Endothelial cell of umbilical vein (primary cell): ENCODE measurements at regions not wholly inside any gene's neighbourhood (a gene's known extent, or its start where the extent isn't known, plus 50 kb on each side); places are given as distances from the start of the nearest gene placed in this dataset.

Experiments used
- BruUV-seq: library from RNA; stranded (reverse); fragments of 400-500 nt; replicated peaks from 2 replicates; lab custom pipeline; 2021; lab: Mats Ljungman, UMichigan
- CTCF ChIA-PET: fragments of 300-600, 350-600 bp; sonication (Branson Sonifier 250); formaldehyde crosslinking; loops from one replicate; lab custom pipeline; 2021; ENCODE audit warnings: antibody characterized with exemption, inconsistent platforms; lab: Charles Lee
- POLR2A ChIA-PET: fragments of 300-600, 350-600 bp; sonication (Branson Sonifier 250); formaldehyde crosslinking; loops from one replicate; lab custom pipeline; 2021; ENCODE audit warnings: antibody characterized with exemption, inconsistent platforms; lab: Charles Lee
- DNase-seq: peaks from one replicate; pipeline ENCODE4 v3.0.0-alpha.2; 2011; ENCODE audit warnings: low read depth, low spot score
- FAIRE-seq: peaks from 2 replicates; lab custom pipeline; 2011; peaks lifted over from hg19 to GRCh38; lab: Jason Lieb, UNC
- H2AFZ ChIP-seq: 2 replicates; pipeline ENCODE4 v1.6.0; 2012; ENCODE audit warnings: low read depth, low read length, control low read depth, inconsistent platforms
- H3K27ac ChIP-seq: 2 replicates; pipeline ENCODE4 v1.5.1; 2011; ENCODE audit warnings: low read depth, mild to moderate bottlenecking, control low read depth, low read length, moderate library complexity; ENCODE audit not compliant: insufficient read depth
- H3K27me3 ChIP-seq, 2 experiments: 2 replicates each; pipeline versions ENCODE4 v1.6.0 to v1.6.1; 2011; ENCODE audit warnings: low read length in 2 of 2, mixed read lengths in 1 of 2; ENCODE audit not compliant: control insufficient read depth in 2 of 2, insufficient read depth in 2 of 2
- H3K36me3 ChIP-seq, 2 experiments: 2 replicates in 1 of 2; 3 replicates in 1 of 2; pipeline ENCODE4 v1.5.1; 2011; ENCODE audit warnings: low read length in 2 of 2, mild to moderate bottlenecking in 1 of 2, moderate library complexity in 1 of 2; ENCODE audit not compliant: control insufficient read depth in 2 of 2, insufficient read depth in 2 of 2; ENCODE audit errors: extremely low read depth in 1 of 2
- H3K4me1 ChIP-seq: 3 replicates; pipeline ENCODE4 v1.5.1; 2011; ENCODE audit warnings: mild to moderate bottlenecking, low read length; ENCODE audit not compliant: control insufficient read depth, insufficient read depth; ENCODE audit errors: extremely low read depth
- H3K4me2 ChIP-seq: 2 replicates; pipeline ENCODE4 v1.6.1; 2011; ENCODE audit warnings: low read length, control low read depth, mixed read lengths; ENCODE audit not compliant: insufficient read depth
- H3K4me3 ChIP-seq, 3 experiments: fragments of 200-600 bp in 1 of 3; sonication (generic), shearing (Covaris generic) in 1 of 3; replicated peaks in 1 of 3; 2 replicates each; pipeline ENCODE4 v1.5.1; 2011 to 2016; ENCODE audit warnings: control low read depth in 3 of 3, low read length in 3 of 3, mild to moderate bottlenecking in 2 of 3, inconsistent platforms in 1 of 3, low read depth in 1 of 3, moderate library complexity in 1 of 3; ENCODE audit not compliant: insufficient read depth in 1 of 3
- H3K79me2 ChIP-seq: 2 replicates; pipeline ENCODE4 v1.6.0; 2012; ENCODE audit warnings: low read length, inconsistent platforms; ENCODE audit not compliant: control insufficient read depth, insufficient read depth
- H3K9ac ChIP-seq: replicated peaks from 2 replicates; pipeline ENCODE3; 2011; ENCODE audit warnings: low read length, control low read depth; ENCODE audit not compliant: insufficient read depth; ENCODE audit errors: extremely low read depth
- H3K9me1 ChIP-seq: replicated peaks from 3 replicates; pipeline ENCODE4 v1.6.0; 2011; ENCODE audit warnings: mild to moderate bottlenecking, low read length; ENCODE audit not compliant: control insufficient read depth, insufficient read depth; ENCODE audit errors: extremely low read depth
- H3K9me3 ChIP-seq: replicated peaks from 2 replicates; pipeline ENCODE4 v1.5.1; 2012; ENCODE audit warnings: low read length, inconsistent platforms; ENCODE audit not compliant: control insufficient read depth, insufficient read depth
- H4K20me1 ChIP-seq: replicated peaks from 2 replicates; pipeline ENCODE3; 2011; ENCODE audit warnings: mild to moderate bottlenecking, low read length; ENCODE audit not compliant: control insufficient read depth, insufficient read depth; ENCODE audit errors: extremely low read depth
- EZH2 ChIP-seq: IDR thresholded peaks from 2 replicates; pipeline ENCODE4 v1.6.1; 2012; ENCODE audit warnings: borderline replicate concordance, low read depth, mild to moderate bottlenecking, moderate library complexity, low read length, inconsistent platforms; ENCODE audit not compliant: severe bottlenecking
- FOS ChIP-seq: IDR thresholded peaks from 2 replicates; pipeline ENCODE4 v1.6.1; 2011; ENCODE audit warnings: mild to moderate bottlenecking, low read length, moderate library complexity, borderline replicate concordance; ENCODE audit not compliant: insufficient read depth
- GATA2 ChIP-seq: IDR thresholded peaks from 2 replicates; pipeline ENCODE4 v1.7.0; 2011; ENCODE audit warnings: low read depth, mild to moderate bottlenecking, moderate library complexity, mixed read lengths, low read length; ENCODE audit not compliant: insufficient read length, insufficient read depth
- JUN ChIP-seq: IDR thresholded peaks from 2 replicates; pipeline ENCODE4 v1.6.1; 2011; ENCODE audit warnings: borderline replicate concordance, low read depth; ENCODE audit not compliant: insufficient read length, insufficient read depth
- MYC ChIP-seq: IDR thresholded peaks from one replicate; pipeline ENCODE4 v1.6.1; 2011; ENCODE audit warnings: mild to moderate bottlenecking, low read depth, low read length
- POLR2A ChIP-seq: IDR thresholded peaks from 2 replicates; pipeline ENCODE4 v1.6.1; 2012; ENCODE audit warnings: low read depth, mild to moderate bottlenecking, control low read depth, low read length
- POLR2AphosphoS5 ChIP-seq: IDR thresholded peaks from 2 replicates; pipeline ENCODE4 v1.6.1; 2012; ENCODE audit warnings: low read depth, mild to moderate bottlenecking, control low read depth, low read length, moderate library complexity; ENCODE audit not compliant: insufficient read depth
- dilution Hi-C: fragments of 300-500 bp; cut with MboI; formaldehyde crosslinking; loops from one replicate; pipeline ENCODE4 v1.15.0; 2019; ENCODE audit warnings: low sequenced_read_pairs; ENCODE audit not compliant: extremely low pct_ligation_motif_present
- intact Hi-C: fragments of 100-400 bp; cut with micrococcal nuclease; formaldehyde crosslinking; loops from one replicate; pipeline ENCODE4 v1.10.0; 2022
- TF ChIP-seq, protein P1 (sequence below): IDR thresholded peaks from 2 replicates; pipeline ENCODE4 v1.6.1; 2011; ENCODE audit not compliant: insufficient read depth, insufficient read length
- TF ChIP-seq, protein P2 (sequence below), 2 donors: IDR thresholded peaks; 1 replicate in 1 of 2; 2 replicates in 1 of 2; pipeline ENCODE4 v1.5.1; 2011; ENCODE audit warnings: low read length in 2 of 2, mild to moderate bottlenecking in 2 of 2, moderate library complexity in 2 of 2, control low read depth in 1 of 2, inconsistent platforms in 1 of 2, low read depth in 1 of 2; ENCODE audit not compliant: insufficient read depth in 1 of 2; ENCODE audit errors: extremely low read depth in 1 of 2

DNA sequence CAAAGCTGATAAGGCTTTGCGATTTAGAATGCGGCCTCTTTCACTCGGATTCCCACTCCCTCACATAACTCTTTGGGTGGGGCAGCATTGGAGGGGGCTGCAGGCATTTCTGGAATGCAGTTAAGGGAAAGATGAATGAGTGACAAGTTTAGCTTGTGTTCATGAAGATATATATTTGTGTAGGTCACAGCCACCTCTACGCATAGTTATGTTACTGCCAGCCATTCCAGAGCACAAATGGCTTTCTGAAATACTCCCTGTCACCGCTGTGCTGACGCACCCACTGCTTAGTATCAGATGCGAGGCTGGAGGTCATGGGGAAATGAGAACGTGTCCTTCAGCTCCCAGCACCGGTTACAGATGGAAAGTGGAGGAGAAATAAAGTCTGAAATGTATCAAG is 54.1 kb upstream of the ATP1A1 start:
- no TSS peak for BruUV-seq
- Histone ChIP-seq H3K27ac (no peak overlapping the region), H2AFZ (no peak overlapping the region), H3K4me1 (no peaks in the 10 kb centered on the region), H4K20me1 (no peaks in the 10 kb centered on the region), H3K9me1 (no peaks in the 10 kb centered on the region), H3K79me2 (no peaks in the 10 kb centered on the region), H3K9me3 (no peaks in the 10 kb centered on the region), H3K4me3 (no peak overlapping the region), H3K36me3 (no peaks in the 10 kb centered on the region), H3K9ac (no peak overlapping the region), H3K27me3 (no peaks in the 10 kb centered on the region), H3K4me2 (no peak overlapping the region)
- DNase-seq (no peak), FAIRE-seq (no peak)
- CTCF ChIA-PET, result no interaction called here
- dilution Hi-C loops, result no loop called here
- intact Hi-C loops, result no loop called here
- POLR2A ChIA-PET, result no interaction called here
- no peak for TF ChIP-seq JUN
- no peak for TF ChIP-seq MYC
- TF ChIP-seq EZH2, result no peak
- TF ChIP-seq FOS, result no peak
- TF ChIP-seq POLR2AphosphoS5, result no peak
- TF ChIP-seq GATA2, result no peak
- TF ChIP-seq, protein P1, sequence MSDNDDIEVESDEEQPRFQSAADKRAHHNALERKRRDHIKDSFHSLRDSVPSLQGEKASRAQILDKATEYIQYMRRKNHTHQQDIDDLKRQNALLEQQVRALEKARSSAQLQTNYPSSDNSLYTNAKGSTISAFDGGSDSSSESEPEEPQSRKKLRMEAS, result no peak
- no peak for TF ChIP-seq POLR2A
- TF ChIP-seq, protein P2, sequence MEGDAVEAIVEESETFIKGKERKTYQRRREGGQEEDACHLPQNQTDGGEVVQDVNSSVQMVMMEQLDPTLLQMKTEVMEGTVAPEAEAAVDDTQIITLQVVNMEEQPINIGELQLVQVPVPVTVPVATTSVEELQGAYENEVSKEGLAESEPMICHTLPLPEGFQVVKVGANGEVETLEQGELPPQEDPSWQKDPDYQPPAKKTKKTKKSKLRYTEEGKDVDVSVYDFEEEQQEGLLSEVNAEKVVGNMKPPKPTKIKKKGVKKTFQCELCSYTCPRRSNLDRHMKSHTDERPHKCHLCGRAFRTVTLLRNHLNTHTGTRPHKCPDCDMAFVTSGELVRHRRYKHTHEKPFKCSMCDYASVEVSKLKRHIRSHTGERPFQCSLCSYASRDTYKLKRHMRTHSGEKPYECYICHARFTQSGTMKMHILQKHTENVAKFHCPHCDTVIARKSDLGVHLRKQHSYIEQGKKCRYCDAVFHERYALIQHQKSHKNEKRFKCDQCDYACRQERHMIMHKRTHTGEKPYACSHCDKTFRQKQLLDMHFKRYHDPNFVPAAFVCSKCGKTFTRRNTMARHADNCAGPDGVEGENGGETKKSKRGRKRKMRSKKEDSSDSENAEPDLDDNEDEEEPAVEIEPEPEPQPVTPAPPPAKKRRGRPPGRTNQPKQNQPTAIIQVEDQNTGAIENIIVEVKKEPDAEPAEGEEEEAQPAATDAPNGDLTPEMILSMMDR (IDR thresholded peaks at IDR 0.05; ENCODE audit: extremely low read depth in 1 of 2, insufficient read depth in 1 of 2, low read depth in 1 of 2, low read length in 2 of 2), result no peak
